WERI-Rb-1 (cell line): ENCODE measurements at regions not wholly inside any gene's neighbourhood (a gene's known extent, or its start where the extent isn't known, plus 50 kb on each side); places are given as distances from the start of the nearest gene placed in this dataset.

Experiments used
- DNase-seq: peaks from one replicate; pipeline ENCODE4 v3.0.0-alpha.2; 2020
- H3K27ac ChIP-seq: fragments of 250-450 bp; sonication (Bioruptor Pico); 2 replicates; pipeline ENCODE4 v1.5.1; 2020; ENCODE audit warnings: mild to moderate bottlenecking, moderate library complexity
- H3K27me3 ChIP-seq: fragments of 250-450 bp; sonication (Bioruptor Pico); 2 replicates; pipeline ENCODE4 v1.5.1; 2021; ENCODE audit warnings: mild to moderate bottlenecking, low read depth, moderate library complexity; ENCODE audit not compliant: insufficient read depth, severe bottlenecking
- H3K36me3 ChIP-seq: fragments of 250-450 bp; sonication (Bioruptor Pico); 2 replicates; pipeline ENCODE4 v1.5.1; 2020; ENCODE audit warnings: mild to moderate bottlenecking, moderate library complexity
- H3K4me3 ChIP-seq: 2 replicates; pipeline ENCODE4 v1.5.1; 2011; ENCODE audit warnings: low read depth, mild to moderate bottlenecking, control low read depth, low read length
- H3K9me3 ChIP-seq: fragments of 250-450 bp; sonication (Bioruptor Pico); 2 replicates; pipeline ENCODE4 v1.5.1; 2021; ENCODE audit warnings: mild to moderate bottlenecking, moderate library complexity; ENCODE audit not compliant: severe bottlenecking
- TF ChIP-seq, protein P1 (sequence below): IDR thresholded peaks from 2 replicates; pipeline ENCODE4 v1.5.1; 2011; ENCODE audit warnings: low read depth, mild to moderate bottlenecking, control low read depth, inconsistent platforms, low read length

- no peaks in the 10 kb centered on the region for H3K27me3 ChIP-seq
Observed at GRCh38 chr1:87615491-87615890, 286.8 kb downstream of the LMO4 start.

DNA sequence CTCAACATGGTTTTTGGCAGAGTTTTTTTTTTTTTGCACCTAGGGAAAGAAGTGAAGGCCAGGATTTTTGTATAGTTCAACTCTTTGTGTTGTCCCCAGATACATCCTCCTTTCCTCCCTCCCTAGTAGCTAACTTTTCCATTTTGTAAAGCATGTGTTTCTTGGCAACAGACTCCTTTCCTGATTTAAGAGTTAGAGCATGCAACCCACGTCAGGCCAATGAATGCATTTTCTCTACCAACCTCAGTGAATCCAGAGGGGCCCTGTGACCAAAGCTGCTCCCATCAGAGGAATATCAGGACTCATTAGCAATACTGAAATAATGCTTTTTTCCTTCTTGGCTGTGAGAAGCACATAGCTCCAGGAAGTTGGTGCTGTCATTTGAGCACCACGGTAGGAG lies 287.2 kb downstream of the LMO4 start:
- Histone ChIP-seq H3K4me3 (no peak overlapping the region), H3K9me3 (no peaks in the 10 kb centered on the region), H3K36me3 (no peaks in the 10 kb centered on the region), H3K27ac (no peak overlapping the region), H3K27me3 (no peaks in the 10 kb centered on the region)
- no peak for DNase-seq
- TF ChIP-seq, protein P1, sequence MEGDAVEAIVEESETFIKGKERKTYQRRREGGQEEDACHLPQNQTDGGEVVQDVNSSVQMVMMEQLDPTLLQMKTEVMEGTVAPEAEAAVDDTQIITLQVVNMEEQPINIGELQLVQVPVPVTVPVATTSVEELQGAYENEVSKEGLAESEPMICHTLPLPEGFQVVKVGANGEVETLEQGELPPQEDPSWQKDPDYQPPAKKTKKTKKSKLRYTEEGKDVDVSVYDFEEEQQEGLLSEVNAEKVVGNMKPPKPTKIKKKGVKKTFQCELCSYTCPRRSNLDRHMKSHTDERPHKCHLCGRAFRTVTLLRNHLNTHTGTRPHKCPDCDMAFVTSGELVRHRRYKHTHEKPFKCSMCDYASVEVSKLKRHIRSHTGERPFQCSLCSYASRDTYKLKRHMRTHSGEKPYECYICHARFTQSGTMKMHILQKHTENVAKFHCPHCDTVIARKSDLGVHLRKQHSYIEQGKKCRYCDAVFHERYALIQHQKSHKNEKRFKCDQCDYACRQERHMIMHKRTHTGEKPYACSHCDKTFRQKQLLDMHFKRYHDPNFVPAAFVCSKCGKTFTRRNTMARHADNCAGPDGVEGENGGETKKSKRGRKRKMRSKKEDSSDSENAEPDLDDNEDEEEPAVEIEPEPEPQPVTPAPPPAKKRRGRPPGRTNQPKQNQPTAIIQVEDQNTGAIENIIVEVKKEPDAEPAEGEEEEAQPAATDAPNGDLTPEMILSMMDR, result no peak

More at GRCh38 chr1:87615491-87615890, 286.8 kb downstream of the LMO4 start:
- DNase-seq, result no peak
- Histone ChIP-seq H3K36me3 (no peaks in the 10 kb centered on the region), H3K9me3 (no peaks in the 10 kb centered on the region), H3K4me3 (no peak overlapping the region), H3K27ac (no peak overlapping the region)
- TF ChIP-seq, protein P1, result no peak

GRCh38 chr1:87620807-87621206 lies 292.1 kb downstream of the LMO4 start:
- Histone ChIP-seq H3K27me3 (no peaks in the 10 kb centered on the region), H3K36me3 (no peaks in the 10 kb centered on the region), H3K27ac (no peak overlapping the region), H3K4me3 (no peak overlapping the region), H3K9me3 (no peaks in the 10 kb centered on the region)
- TF ChIP-seq, protein P1, result no peak
- no peak for DNase-seq

DNA sequence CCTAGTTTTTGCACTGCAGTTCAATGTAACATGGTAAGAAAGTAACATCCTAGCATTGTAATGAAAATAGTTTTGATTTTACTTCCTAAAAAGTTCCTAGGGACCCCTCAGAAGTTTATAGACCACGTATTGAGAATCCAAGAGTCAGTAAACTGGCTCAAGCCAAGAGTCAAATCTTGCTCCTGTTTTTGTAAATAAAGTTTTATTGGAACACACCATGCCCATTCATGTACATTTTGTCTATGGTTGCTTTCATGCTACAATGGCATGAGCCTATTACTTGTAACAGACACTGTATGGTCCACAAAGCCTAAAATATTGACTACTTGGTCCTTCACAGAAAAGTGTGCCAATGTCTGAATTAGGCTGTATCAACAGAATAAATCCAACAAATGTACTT lies 301.0 kb downstream of the LMO4 start:
- TF ChIP-seq, protein P1, result no peak
- Histone ChIP-seq H3K27me3 (no peaks in the 10 kb centered on the region), H3K36me3 (no peaks in the 10 kb centered on the region), H3K4me3 (no peak overlapping the region), H3K9me3 (no peaks in the 10 kb centered on the region), H3K27ac (no peak overlapping the region)
- no peak for DNase-seq

DNA sequence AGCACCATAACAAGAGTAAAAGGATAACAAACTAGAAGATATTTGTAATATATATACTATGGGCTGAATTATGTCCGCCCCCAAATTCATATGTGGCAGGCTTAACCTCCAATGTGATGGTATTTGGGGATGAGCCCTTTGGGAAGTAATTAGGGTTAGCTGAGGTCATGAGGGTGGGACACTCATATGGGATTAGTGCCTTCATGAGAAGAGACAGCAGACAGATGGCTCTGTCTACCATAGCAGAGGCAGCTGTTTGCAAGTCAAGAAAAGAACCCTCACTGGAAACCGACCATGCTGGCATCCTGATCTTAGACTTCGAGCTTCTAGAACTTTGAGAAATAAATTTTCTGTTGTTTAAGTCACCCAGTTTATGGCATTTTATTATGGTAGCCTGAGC lies 303.6 kb downstream of the LMO4 start:
- Histone ChIP-seq H3K27ac (peak overlapping the region; percentile 34; the same call in 1 of the 2 replicates), H3K4me3 (no peak overlapping the region), H3K36me3 (no peaks in the 10 kb centered on the region), H3K9me3 (peaks cover 12% of the 10 kb centered on the region), H3K27me3 (no peaks in the 10 kb centered on the region)
- peak; percentile 60 for DNase-seq
- TF ChIP-seq, protein P1, result no peak

- no peak overlapping the region for H3K4me3 ChIP-seq
- peaks cover 12% of the 10 kb centered on the region for H3K9me3 ChIP-seq
- no peaks in the 10 kb centered on the region for H3K27me3 ChIP-seq
- H3K27ac ChIP-seq, result no peak overlapping the region
- TF ChIP-seq, protein P1, result no peak
- H3K36me3 ChIP-seq, result no peaks in the 10 kb centered on the region
- no peak for DNase-seq
Observed at GRCh38 chr1:87636198-87636892, 307.7 kb downstream of the LMO4 start.
